GM21825 (cell line): ENCODE measurements at regions not wholly inside any gene's neighbourhood (a gene's known extent, or its start where the extent isn't known, plus 50 kb on each side); places are given as distances from the start of the nearest gene placed in this dataset.
"Not testable (repeated sequence)": the region's sequence is repeated elsewhere in the genome, so short reads cannot be mapped to it uniquely, and the experiment has no call there.

ENCODE experiments used
- ATAC-seq: cut with Tn5 transposase; IDR thresholded peaks from one replicate; pipeline ENCODE4 v1.9.1; 2021; ENCODE audit warnings: mild to moderate bottlenecking, moderate library complexity; ENCODE audit not compliant: unreplicated experiment

DNA sequence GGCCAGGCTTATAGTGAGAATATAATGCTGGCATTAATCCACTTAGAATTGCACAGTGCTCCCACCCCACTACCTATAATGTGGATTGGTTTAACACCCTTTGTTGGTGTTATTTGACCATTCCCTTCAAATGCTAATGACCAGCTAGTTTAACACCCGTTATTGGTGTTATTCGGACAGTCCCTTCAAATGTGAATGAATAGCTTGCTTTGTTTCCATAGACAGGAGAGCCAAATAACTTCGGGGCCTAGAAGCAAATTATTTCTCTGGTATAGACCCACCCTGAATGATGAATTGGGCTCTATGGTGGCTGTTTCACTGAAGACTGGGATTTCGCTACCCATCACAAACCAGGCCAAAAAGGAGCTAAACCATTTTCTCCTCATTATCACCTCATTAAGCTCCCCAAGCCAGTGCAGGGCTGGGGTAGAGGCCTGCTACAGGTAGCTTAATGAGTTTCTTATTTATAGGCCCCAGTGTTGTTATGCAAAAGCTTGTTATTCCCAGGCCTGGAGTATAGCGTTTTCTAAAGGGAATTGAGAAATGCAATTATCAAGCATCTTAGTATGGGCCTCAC, 494.1 kb upstream of the DPH6 start:
- ATAC-seq, result no peak

DNA sequence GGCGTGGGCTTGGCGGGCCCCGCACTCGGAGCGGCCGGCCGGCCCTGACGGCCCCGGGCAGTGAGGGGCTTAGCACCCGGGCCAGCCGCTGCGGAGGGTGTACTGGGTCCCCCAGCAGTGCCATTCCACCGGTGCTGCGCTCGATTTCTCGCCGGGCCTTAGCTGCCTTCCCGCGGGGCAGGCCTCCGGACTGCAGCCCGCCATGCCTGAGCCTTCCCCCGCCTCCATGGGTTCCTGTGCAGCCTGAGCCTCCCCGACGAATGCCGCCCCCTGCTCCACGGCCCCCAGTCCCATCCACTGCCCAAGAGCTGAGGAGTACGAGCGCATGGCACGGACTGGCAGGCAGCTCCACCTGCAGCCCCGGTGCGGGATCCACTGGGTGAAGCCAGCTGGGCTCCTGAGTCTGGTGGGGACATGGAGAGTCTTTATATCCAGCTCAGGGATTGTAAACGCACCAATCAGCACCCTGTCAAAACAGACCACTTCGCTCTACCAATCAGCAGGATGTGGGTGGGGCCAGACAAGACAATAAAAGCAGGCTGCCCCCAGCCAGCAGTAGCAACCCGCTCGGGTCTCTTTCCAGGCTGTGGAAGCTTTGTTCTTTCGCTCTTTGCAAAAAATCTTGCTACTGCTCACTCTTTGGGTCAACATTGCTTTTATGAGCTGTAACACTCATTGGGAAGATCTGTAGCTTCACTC, 501.2 kb upstream of the DPH6 start:
- not testable (repeated sequence) for ATAC-seq

DNA sequence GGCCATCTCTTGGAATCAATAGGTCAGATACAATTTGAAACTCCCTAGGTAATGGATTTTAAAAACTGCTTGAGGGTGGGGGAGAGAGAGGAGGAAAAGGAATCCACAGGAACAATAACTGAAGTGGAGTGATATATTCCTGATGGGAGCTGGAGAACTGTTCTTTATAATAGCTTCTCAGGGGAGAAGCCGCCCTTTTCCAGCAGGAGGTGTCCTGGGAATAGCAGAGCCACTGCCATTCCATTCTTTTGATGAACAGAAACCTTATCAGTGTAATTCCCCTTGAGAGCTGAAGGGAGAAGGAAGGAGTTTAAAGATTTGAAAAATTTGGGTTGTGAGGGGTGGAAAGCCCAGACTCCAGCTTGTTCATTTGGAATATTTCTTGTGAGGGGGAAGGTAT, 504.9 kb upstream of the DPH6 start:
- ATAC-seq, result no peak

DNA sequence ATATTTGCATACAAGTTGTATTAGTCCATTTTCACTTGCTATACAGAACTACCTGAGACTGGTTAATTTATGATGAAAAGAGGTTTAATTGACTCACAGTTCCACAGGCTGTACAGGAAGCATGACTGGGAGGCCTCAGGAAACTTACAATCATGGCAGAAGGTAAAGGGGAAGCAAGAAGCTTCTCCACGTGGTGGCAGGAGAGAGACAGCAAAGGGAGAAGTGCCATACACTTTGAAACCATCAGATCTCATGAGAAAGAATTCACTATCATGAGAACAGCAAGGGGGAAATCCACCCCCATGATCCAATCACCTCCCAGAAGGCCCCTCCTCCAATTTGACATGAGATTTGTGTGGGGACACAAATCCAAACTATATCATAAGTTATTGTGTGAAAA, 506.7 kb upstream of the DPH6 start:
- not testable (repeated sequence) for ATAC-seq

DNA sequence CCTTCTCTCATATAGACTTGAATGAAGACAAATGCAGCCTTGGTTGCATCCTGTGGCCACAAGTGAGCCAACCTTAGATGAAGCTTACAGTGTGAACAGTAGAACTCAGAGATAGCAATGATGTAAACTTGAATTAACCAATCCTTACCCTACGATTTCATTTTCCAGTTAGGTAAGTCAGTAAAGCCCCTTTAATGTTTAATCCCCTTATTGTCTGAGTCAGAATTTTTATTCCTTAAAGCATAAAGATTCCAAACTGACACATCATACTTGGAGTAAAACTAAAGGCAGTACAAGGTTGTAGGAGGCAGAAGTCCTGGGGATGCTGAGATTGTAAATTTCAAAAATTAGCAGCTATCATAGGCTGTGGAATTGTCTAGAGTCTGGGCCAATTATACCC, 507.8 kb upstream of the DPH6 start:
- ATAC-seq, result no peak

DNA sequence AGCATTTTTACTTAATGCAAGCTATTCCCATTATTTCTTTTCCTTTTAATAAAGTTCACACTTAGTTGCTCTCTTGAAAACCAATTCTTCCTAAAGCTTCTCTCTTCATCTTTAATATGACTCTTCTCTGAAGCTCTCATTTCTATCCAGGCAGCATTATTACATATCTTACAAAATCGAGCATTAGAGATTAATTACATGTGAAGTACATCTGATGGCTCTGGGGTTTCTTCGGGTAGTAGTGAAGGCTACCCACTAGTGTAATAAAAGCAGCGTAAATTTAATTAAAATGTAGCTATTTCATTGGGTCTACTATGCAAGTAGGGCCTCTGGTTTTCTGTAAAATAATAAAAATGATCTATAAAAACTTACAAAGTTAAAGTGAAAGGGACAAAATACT, 513.6 kb upstream of the DPH6 start:
- no peak for ATAC-seq

DNA sequence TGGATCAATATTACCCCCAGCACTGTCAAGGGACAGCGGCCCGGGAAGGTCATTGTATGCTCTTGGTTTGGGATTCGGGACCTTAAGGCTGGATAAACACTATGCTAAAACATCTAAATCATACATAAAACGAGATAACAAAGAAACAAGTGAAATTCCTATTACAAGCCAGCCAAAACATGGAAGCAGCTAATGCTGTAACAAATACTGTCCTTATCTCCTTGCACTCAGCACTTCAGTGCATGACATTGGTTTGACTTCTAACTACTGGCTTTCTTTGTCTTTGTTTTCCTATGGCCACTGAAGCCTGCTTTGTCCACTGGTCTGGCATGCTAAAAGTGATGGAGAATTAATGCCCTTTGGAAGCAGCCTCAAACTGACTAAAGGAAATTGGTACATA, 516.4 kb upstream of the DPH6 start:
- no peak for ATAC-seq

DNA sequence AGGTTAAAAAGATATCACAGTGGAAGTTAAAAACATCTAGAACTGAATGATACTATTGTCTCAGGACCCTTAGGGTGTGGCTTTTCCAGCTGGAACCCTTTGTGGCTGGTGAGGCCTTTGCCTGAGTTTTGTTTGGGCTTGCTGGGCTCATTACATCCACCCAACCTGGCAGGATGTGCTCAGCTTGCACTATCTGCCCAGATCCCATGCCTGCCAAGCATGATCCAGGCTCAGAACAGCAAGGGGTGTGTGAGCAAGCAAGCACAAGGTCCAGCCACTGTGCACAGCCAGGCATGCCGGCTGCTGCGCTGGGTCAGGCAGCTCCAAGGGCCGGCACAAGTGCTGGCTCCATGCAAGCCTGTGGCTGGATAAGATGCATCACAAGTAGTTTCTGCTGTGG, 512.7 kb upstream of the CDIN1 start:
- ATAC-seq, result no peak

DNA sequence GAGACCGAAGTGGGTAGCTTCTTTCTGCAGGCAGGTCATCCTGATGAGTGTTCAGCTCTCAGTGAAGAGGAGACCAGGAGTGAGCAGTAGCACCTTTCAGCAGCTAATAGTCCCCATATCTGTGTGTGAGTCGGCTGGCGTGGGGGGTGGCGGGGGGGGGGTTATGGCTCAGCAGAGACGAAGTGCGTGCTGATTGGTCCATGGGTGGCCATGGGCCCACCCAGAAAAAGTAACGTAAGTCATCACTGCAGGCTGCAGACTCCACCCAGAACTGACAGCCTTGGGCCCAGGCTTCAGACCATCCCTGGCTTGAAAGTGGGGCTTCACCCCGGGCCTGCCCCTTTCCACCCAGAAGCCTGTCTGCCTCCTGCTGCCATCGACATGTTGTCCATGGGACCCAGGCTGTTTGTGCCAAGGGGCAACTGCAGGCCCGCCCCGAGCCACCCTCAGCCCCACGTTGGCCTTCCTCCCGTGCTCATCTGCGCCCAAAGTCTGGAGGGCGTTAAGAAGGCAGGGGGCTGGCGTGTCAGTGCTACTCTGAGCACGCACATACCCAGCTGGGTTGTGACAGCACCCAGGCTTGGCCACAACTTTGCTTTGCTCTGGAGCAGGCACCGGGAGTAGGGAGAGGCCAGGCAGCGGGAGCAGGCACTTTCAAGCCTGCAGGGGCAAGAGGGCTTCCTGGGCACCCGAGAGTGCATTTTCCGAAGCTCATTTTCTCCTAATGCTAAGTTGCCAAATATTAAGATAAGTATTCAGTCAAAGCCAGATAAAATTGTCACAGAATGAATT, 511.7 kb upstream of the CDIN1 start:
- ATAC-seq, result no peak

DNA sequence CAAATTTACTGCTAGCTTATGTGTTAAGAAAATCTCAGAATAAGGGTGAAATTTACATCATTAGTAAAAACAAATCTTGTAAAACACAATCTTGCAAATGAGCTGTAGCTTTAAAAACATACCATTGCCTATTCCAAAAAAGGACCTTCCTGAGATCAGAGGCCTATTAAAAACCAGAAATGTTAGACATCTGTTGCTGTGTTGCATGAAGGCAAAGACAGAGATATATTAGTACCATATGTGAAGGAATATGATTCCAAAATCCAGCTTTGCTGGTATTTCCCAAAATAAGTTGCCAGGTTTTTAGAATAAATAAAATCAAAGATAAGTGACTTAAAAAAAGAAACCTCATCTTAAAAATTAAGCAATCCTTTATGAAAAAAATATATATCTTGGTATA, 504.1 kb upstream of the CDIN1 start:
- ATAC-seq, result no peak

DNA sequence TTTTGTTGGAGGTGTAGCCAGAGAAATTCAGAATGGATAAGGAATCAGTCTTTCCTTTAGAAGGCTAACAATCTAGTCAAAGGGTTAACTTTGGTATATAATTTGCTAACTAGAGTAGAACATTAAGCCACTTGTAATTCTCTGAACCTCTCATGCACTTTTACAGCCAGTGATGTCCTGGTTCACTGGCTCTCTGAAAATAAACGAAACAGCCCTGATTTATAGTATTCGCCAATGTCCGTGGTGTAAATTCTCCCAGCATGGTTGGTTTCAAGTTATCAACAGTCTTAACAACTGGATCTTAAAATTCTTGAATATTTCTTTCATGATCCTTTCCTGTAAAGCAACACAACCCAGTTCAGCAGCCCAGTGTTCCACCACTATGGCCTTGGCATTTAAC, 500.4 kb upstream of the CDIN1 start:
- no peak for ATAC-seq

DNA sequence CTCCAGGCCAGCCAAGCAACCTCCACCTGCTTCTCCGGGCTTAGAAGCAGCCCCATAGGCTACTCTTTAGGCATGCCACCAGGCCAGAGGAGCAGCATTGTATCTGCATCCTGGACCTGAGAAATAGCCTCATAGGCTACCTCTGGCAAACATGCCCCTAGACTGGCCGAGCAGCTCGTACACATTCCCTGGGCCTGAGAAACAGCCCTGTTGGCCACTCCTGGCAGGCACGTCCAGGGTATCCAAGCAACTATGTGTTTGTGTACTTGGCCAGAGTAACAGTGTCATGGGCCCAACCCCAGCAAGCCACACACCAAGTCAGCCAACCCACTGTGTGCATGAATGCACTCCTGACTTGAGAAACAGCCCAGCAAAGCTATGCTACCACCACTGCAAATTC, 498.7 kb upstream of the CDIN1 start:
- ATAC-seq, result no peak

DNA sequence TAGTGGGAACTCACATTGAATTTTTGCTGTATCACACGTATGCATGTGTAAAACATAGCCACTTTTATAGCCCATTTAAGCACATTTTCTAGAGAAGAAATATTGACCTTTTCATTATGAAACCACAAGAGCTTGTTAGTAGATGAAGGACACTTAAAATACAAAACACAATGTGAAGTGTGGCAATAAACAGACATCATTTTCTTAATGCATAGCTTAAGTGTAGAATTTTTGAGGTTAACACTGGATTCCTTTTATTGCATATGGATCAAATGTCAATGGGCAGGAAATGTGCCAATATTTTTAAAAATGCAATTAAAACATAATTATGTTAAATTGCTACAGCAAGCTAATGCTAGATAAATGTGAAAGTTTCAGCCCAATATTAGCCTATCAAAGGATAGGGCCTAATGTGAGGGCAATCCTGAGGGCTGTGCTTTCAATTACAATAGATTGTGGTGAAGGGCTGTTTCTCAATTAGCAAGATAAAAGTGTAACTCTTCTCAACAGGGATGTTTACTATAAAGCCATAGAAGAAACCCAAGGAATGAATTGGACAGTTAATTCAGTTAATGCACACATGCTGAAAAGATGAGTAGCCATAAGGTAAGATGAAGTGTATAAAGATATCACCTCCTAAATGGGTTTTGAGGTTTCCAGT, 489.0 kb upstream of the CDIN1 start:
- ATAC-seq, result no peak

DNA sequence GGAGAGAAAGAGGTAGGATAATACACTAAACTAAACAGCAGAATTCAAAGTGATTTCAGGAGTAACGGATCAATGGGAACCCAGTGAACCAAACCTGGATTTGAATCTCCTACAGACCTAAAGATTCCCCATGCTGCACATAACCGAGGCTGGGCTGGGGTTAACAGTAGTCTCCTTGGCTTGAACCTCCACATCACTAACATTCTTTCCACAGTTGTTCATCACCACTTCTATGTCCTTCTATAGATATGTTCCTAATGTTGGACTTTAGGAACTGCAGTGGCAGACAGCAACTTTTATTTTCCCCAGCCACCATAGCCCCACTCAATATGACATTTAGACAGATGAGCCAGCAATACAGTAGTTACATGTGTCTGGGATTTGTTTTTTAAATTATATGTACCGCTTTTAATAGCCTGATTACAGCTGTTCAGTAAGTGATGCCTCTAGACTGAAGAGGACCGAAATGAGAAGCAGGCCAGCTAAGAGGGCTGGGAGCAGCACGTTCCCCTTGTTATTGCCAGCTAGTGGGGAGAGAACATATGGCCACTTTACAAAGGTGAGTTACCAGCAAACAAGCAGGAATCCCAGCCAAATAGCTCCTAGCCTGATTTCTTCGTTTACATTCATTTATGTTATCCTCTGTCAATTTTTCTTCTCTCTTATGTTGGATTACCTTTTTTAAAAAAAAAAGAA, 472.6 kb upstream of the CDIN1 start:
- no peak for ATAC-seq

DNA sequence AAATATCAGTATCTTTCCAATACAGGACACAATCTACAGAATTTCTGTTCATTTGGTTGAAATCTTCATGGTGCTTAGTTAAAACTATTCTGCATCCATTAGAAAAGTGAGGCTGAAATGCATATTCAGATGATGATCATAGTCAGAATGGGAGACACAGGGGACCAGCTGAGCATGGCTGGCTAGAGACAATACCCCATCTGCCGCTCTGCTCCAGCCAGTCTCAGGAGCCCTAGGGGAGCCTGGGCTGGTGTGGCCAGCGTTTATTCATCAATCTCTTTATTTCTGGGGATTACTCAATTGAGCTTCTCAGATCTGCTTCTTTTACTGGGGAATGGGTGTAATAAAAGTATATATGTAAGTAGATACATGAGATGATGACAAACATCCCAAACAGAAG, 470.9 kb upstream of the CDIN1 start:
- ATAC-seq, result no peak

DNA sequence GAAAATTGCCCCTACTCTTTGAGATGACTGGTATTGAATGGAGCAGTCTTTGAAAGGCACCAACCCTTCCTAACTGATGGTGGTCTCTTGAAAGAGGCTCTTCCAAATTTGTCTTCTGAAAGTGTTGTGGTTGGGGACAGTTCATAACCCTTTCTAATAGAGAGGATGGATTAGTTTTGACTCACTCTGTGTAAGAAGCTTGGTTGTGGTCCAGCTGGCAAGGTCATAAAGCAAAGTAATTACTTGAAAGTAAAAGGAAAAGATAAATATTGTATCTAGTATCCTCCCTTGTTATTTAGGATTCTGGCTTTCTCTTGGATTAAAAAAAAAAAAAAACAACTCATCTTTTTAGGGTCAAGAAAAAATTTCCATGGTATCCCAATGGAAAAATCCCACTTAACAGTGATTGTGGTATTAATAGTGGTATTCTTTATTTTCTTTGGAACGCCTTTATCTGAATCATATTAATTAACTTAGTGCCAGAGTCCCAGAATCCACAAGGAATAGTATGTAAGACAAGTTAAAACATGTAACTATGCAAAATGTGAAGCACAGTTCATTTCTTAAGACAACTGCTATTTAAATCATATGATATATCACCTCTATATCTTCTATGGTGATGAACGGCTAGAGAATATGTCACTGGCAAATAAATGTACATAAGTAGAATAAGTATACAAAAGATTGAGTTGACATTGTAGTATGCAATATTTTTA, 469.3 kb upstream of the CDIN1 start:
- ATAC-seq, result no peak

DNA sequence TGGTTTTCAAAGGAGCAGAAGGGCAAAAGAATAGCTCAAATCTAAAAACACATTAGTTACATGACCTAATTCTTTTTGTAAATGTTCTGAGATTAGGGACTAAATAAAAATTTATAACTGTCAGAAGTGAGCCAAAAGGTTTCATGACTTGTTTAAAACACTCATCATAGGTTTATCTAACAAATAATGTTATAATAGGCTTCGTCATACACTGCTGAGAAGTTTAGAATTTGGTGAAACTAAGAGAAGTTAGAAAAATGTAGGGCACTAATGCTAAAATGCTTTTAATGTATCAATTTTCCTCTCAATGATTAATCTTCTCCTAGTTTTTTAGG, 468.8 kb upstream of the CDIN1 start:
- ATAC-seq, result no peak

DNA sequence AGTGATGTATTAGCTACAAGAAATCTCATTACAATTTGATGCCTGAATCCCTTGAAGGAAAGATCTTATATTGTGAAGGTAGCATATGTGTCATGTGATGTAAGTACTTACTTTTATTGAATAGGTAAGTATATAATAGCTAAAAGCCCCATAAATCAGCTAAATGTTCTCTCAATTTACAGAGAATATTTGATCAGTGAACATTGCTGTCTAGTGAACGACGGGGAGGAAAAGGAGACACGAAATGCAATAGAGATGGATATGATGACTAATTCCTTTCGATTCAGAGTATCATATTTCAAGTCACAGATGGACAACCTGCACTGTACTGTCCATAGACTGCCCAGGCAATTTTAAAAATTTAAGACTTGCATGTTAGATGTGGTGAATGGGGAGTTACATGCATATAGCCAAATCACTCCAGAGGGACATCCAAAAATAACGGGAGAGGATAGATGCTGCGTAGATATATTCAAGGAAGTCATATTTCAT, 462.1 kb upstream of the CDIN1 start:
- no peak for ATAC-seq

DNA sequence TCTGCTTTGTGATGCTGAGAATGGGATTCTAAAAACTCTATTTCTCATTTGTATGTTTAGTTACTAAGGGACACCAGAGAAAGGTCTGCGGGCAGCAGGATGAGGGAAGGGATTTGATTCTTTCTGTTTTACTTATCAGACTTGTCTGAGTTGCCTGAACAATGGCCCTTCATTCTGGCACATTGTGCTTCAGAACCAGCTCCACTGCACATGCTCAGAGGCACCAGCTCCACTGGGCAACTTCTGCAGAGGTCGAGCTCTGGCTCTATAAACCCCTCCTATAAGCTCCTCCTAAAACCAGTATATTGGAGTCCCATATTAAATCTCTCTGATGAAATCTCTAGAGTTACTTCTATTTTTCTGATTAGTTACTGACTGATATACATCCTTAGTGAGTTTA, 453.2 kb upstream of the CDIN1 start:
- ATAC-seq, result no peak

DNA sequence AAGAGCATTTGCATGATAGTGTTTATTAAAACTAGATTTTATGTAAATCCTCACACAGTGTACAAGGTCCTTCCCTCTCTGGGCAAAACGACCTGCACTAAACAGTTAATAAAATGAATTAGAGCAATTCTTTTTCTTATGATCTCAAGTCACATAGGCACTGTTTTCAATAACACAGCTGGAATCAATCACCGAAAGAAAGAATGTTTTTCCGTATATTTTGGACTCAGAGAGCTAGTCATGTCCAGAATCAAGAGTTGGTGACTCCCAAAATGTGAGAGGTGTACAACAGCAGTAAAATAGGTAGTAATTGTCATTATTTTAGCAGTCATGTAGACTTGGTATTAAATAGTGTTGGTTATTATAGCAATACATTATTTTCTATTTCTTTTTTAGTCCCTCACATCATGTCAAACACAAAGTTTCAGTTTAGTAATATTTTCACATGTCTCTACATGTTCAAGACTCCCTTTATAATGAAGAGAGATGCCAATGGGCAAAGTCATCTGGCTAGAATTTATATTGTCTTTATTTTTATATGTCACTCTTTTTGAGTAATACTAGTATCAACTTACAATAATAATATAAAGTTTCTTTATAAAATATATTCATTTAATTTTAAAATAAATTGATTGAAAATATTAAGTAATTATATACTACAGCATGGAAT, 448.6 kb upstream of the CDIN1 start:
- ATAC-seq, result no peak
